Smooth muscle cell (in vitro differentiated cells): ENCODE measurements at regions not wholly inside any gene's neighbourhood (a gene's known extent, or its start where the extent isn't known, plus 50 kb on each side); places are given as distances from the start of the nearest gene placed in this dataset.

ENCODE experiments used
- DNase-seq: peaks from one replicate; lab custom pipeline; 2025; ENCODE audit not compliant: unreplicated experiment; lab: John Stamatoyannopoulos, UW
- H2AFZ ChIP-seq: fragments of 200-600 bp; sonication (generic); 2 replicates; pipeline ENCODE4 v1.6.0; 2016; ENCODE audit warnings: antibody characterized with exemption, low read depth, mild to moderate bottlenecking
- H3F3A ChIP-seq: fragments of 200-600 bp; sonication (generic); 2 replicates; pipeline ENCODE4 v1.6.0; 2017; ENCODE audit warnings: antibody characterized with exemption, low read depth
- H3K27ac ChIP-seq: fragments of 200-600 bp; sonication (generic); 2 replicates; pipeline ENCODE4 v1.5.1; 2016; ENCODE audit warnings: low read depth, mild to moderate bottlenecking
- H3K27me3 ChIP-seq: fragments of 200-600 bp; sonication (generic); 2 replicates; pipeline ENCODE4 v1.6.1; 2016; ENCODE audit warnings: low read depth, mild to moderate bottlenecking
- H3K36me3 ChIP-seq: fragments of 200-600 bp; sonication (generic); 2 replicates; pipeline ENCODE4 v1.5.1; 2016; ENCODE audit warnings: low read depth
- H3K4me1 ChIP-seq: fragments of 200-600 bp; sonication (generic); 2 replicates; pipeline ENCODE4 v1.5.1; 2016; ENCODE audit warnings: low read depth
- H3K4me2 ChIP-seq: fragments of 200-600 bp; sonication (generic); 2 replicates; pipeline ENCODE4 v1.6.0; 2016; ENCODE audit warnings: mild to moderate bottlenecking
- H3K4me3 ChIP-seq: fragments of 200-600 bp; sonication (generic); 2 replicates; pipeline ENCODE4 v1.5.1; 2016; ENCODE audit warnings: mild to moderate bottlenecking
- H3K79me2 ChIP-seq: fragments of 200-600 bp; sonication (generic); 2 replicates; pipeline ENCODE4 v1.6.0; 2016; ENCODE audit warnings: low read depth, mild to moderate bottlenecking
- H3K9ac ChIP-seq: fragments of 200-600 bp; sonication (generic); 2 replicates; pipeline ENCODE4 v1.6.0; 2016; ENCODE audit warnings: low read depth
- H3K9me3 ChIP-seq: fragments of 200-600 bp; sonication (generic); replicated peaks from 2 replicates; pipeline ENCODE4 v1.5.1; 2016; ENCODE audit warnings: low read depth
- H4K20me1 ChIP-seq: fragments of 200-600 bp; sonication (generic); 2 replicates; pipeline ENCODE4 v1.6.0; 2016; ENCODE audit warnings: low read depth
- WGBS: methylation state at CpG from one replicate; pipeline ENCODE4 v1.1.7; 2016; ENCODE audit warnings: low lambda C conversion rate; 5-methylcytosine and 5-hydroxymethylcytosine counted together
- TF ChIP-seq, protein P1 (sequence below): fragments of 200-600 bp; sonication (generic); IDR thresholded peaks from 2 replicates; pipeline ENCODE4 v1.5.1; 2017; ENCODE audit warnings: borderline replicate concordance, mild to moderate bottlenecking, antibody characterized with exemption; ENCODE audit not compliant: insufficient read depth, poor library complexity, severe bottlenecking

DNA sequence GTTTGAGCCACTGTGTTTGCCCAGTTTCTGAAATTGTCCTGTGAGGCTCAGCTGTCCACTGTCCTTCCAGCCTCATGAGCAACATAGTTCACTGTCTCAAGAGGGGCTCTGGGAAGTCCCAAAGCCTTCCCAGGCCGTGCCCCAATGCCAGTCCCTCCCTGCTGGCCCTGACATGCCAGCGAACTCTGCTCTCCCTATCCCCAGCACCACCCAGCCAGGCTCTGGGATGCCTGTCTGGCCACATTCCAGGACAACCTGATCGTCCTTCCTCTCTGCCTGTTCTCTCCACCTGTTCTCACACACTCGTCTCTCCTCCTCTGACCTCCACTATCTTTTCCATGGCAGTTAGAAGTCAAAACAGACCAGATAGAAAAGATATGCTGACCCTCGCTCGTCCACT is 278.0 kb upstream of the ID2 start:
- Histone ChIP-seq H3K4me3 (no peak overlapping the region), H3K4me1 (no peaks in the 10 kb centered on the region), H3K79me2 (no peaks in the 10 kb centered on the region), H3F3A (no peaks in the 10 kb centered on the region), H3K27ac (no peak overlapping the region), H3K9ac (no peak overlapping the region), H2AFZ (no peak overlapping the region), H3K27me3 (no peaks in the 10 kb centered on the region), H3K9me3 (no peaks in the 10 kb centered on the region), H3K36me3 (no peaks in the 10 kb centered on the region), H4K20me1 (no peaks in the 10 kb centered on the region), H3K4me2 (no peak overlapping the region)
- TF ChIP-seq, protein P1, sequence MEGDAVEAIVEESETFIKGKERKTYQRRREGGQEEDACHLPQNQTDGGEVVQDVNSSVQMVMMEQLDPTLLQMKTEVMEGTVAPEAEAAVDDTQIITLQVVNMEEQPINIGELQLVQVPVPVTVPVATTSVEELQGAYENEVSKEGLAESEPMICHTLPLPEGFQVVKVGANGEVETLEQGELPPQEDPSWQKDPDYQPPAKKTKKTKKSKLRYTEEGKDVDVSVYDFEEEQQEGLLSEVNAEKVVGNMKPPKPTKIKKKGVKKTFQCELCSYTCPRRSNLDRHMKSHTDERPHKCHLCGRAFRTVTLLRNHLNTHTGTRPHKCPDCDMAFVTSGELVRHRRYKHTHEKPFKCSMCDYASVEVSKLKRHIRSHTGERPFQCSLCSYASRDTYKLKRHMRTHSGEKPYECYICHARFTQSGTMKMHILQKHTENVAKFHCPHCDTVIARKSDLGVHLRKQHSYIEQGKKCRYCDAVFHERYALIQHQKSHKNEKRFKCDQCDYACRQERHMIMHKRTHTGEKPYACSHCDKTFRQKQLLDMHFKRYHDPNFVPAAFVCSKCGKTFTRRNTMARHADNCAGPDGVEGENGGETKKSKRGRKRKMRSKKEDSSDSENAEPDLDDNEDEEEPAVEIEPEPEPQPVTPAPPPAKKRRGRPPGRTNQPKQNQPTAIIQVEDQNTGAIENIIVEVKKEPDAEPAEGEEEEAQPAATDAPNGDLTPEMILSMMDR = no peak
- no peak for DNase-seq
- WGBS = 76% methylated on average over 6 of the region's 6 CpGs

DNA sequence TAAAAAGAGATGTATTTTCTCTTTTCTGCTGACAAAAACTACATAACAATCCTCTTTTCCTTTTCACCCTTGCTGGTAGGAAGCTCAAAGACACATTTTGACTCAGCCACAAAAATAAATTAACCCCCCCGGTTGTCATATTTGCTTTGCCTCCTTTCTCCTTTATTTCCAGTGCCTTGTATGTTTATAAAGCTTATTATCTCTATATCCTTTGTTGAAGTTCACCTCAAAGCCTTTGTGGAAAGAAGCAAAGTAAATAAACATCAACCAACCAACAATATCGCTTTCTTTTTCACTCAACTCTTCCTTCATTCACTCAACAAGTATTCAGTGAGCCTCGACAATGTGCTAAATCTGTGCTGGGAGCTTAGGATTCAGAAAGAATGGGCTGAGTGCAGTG is 276.5 kb upstream of the ID2 start:
- H3K9ac ChIP-seq = no peak overlapping the region
- H3K27ac ChIP-seq = no peak overlapping the region
- no peak overlapping the region for H3K4me2 ChIP-seq
- H3K27me3 ChIP-seq = no peaks in the 10 kb centered on the region
- no peak overlapping the region for H2AFZ ChIP-seq
- no peaks in the 10 kb centered on the region for H4K20me1 ChIP-seq
- H3F3A ChIP-seq = no peaks in the 10 kb centered on the region
- H3K9me3 ChIP-seq = no peaks in the 10 kb centered on the region
- no peaks in the 10 kb centered on the region for H3K4me1 ChIP-seq
- no peak for DNase-seq
- no peaks in the 10 kb centered on the region for H3K79me2 ChIP-seq
- TF ChIP-seq, protein P1 = no peak
- H3K4me3 ChIP-seq = no peak overlapping the region
- 96% methylated on average over 3 of the region's 3 CpGs for WGBS
- H3K36me3 ChIP-seq = no peaks in the 10 kb centered on the region

DNA sequence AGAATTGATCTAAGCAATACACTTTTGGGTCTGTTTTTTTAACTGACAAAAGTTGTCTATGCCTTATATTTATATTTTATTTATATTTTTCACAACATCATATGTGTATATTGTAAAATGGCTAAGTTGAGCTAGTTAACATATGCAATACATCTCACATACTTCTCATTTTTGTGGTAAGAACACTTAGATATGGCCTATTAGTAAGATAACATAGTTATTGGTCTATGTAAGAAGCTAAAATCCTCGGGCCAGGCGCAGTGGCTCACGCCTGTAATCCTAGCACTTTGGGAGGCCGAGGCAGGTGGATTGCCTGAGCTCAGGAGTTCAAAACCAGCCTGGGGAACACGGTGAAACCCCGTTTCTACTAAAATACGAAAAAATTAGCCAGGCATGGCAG is 275.6 kb upstream of the ID2 start:
- TF ChIP-seq, protein P1 = no peak
- H3K27me3 ChIP-seq = no peaks in the 10 kb centered on the region
- no peak for DNase-seq

DNA sequence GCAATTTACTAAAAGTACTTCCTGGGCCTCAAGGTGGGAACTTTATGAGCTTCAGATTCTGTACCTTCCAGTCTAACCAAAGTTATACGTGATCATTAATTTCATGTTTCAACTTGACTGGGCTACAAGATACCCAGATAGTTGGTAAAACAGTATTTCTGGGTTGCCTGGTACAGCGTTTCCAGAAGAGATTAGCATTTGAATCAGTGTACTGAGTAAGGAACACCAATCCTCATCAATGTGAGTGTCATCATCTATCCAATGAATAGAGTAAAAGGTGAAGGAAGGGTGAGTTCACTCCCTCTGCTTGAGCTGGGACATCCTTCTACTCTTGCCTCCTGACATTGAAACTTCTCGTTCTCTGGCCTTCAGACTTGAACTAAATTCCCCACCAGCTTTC is 274.5 kb upstream of the ID2 start:
- no peaks in the 10 kb centered on the region for H4K20me1 ChIP-seq
- 95% methylated on average over 3 of the region's 3 CpGs for WGBS
- no peak overlapping the region for H3K9ac ChIP-seq
- no peak overlapping the region for H3K4me2 ChIP-seq
- no peaks in the 10 kb centered on the region for H3F3A ChIP-seq
- DNase-seq = no peak
- H3K4me1 ChIP-seq = peaks cover 2% of the 10 kb centered on the region
- no peak overlapping the region for H2AFZ ChIP-seq
- H3K79me2 ChIP-seq = no peaks in the 10 kb centered on the region
- H3K4me3 ChIP-seq = no peak overlapping the region
- no peaks in the 10 kb centered on the region for H3K36me3 ChIP-seq
- H3K9me3 ChIP-seq = no peaks in the 10 kb centered on the region
- TF ChIP-seq, protein P1 = no peak
- H3K27me3 ChIP-seq = no peaks in the 10 kb centered on the region
- H3K27ac ChIP-seq = no peak overlapping the region

More for the DNA sequence above, 275.6 kb upstream of the ID2 start:
- no peaks in the 10 kb centered on the region for H3K9me3 ChIP-seq
- H2AFZ ChIP-seq = no peak overlapping the region
- no peaks in the 10 kb centered on the region for H3K36me3 ChIP-seq
- H3K4me1 ChIP-seq = no peaks in the 10 kb centered on the region
- no peak overlapping the region for H3K4me3 ChIP-seq
- H3K27ac ChIP-seq = no peak overlapping the region
- 53% methylated on average over 7 of the region's 7 CpGs for WGBS
- no peaks in the 10 kb centered on the region for H3K79me2 ChIP-seq
- H3F3A ChIP-seq = no peaks in the 10 kb centered on the region
- no peak overlapping the region for H3K4me2 ChIP-seq
- no peak overlapping the region for H3K9ac ChIP-seq
- H4K20me1 ChIP-seq = no peaks in the 10 kb centered on the region
